ENCODE measurements at regions not wholly inside any gene's neighbourhood (a gene's known extent, or its start where the extent isn't known, plus 50 kb on each side); places are given as distances from the start of the nearest gene placed in this dataset.

DNA sequence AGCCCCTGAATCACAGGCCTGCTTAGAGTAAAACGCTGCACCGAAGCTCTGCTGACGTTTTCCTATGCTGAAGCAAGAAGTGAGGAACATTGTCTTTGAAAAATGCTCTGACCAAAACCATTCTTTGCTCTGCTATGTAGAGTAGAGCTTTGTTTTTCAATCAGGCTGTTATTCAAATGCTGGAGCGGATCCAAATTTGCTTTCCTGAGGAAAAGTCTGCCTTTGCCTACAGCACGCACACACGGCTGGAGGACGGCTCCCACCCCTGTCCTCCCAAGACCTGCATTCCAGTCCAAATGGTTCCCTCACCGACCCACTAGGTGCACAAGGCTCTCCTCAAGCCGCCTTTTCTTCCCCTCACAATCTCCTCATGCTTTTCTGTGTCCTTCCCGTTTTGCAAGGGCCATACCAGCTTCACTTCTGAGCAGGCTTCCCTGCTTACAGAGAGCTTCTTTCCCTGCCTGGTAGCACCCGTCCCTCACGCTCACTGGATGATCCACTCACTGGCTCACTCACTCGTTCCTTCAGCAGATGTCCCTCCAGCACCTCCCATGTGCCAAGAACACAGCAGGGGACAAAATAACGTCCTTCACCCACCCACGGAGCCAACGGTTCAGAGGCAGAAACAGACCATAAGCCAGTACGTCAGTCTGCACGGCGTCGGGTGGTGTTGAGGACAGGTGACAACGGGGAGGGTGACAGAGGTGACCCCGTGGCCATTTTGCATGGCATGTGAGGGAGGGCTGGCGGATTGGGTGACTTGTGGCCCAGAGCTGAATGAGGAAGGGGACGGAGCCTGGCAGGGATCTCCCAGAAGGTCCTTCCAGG, 137.9 kb upstream of the NEDD9 start:
- Histone ChIP-seq H3K27ac (ENCODE audit: low read length) (no peak overlapping the region), H4K20me1 (ENCODE audit: insufficient read depth, low read length) (0 out of 2 replicates have a peak, but pooled peaks cover 6% of the 10 kb centered on the region), H3K9me3 (ENCODE audit: insufficient read depth, low read length, severe bottlenecking) (no peaks in the 10 kb centered on the region), H3K4me1 (ENCODE audit: insufficient read depth, low read length) (no peaks in the 10 kb centered on the region), H3K4me2 (ENCODE audit: insufficient read depth, low read length) (no peak overlapping the region), H3K4me3 (ENCODE audit: low read depth in 1 of 2, low read length in 2 of 2) (no peak overlapping the region), H3K36me3 (ENCODE audit: insufficient read depth, low read length) (peaks cover 2% of the 10 kb centered on the region; the same call in 1 of the 2 replicates), H3K27me3 (ENCODE audit: insufficient read depth, low read length, poor library complexity) (no peaks in the 10 kb centered on the region), H3K9ac (ENCODE audit: low read depth, low read length) (no peak overlapping the region), H3K79me2 (ENCODE audit: insufficient read depth, low read length) (0 out of 2 replicates have a peak, but pooled peaks cover 2% of the 10 kb centered on the region), H2AFZ (ENCODE audit: low read depth, low read length) (no peak overlapping the region)
- ATAC-seq (ENCODE audit: insufficient read depth, low read depth) (no peak), DNase-seq (no peak)
- no peak for TF ChIP-seq EZH2 (IDR thresholded peaks at IDR 0.05; ENCODE audit: borderline replicate concordance, low read depth, low read length, severe bottlenecking)
- TF ChIP-seq, protein P1, sequence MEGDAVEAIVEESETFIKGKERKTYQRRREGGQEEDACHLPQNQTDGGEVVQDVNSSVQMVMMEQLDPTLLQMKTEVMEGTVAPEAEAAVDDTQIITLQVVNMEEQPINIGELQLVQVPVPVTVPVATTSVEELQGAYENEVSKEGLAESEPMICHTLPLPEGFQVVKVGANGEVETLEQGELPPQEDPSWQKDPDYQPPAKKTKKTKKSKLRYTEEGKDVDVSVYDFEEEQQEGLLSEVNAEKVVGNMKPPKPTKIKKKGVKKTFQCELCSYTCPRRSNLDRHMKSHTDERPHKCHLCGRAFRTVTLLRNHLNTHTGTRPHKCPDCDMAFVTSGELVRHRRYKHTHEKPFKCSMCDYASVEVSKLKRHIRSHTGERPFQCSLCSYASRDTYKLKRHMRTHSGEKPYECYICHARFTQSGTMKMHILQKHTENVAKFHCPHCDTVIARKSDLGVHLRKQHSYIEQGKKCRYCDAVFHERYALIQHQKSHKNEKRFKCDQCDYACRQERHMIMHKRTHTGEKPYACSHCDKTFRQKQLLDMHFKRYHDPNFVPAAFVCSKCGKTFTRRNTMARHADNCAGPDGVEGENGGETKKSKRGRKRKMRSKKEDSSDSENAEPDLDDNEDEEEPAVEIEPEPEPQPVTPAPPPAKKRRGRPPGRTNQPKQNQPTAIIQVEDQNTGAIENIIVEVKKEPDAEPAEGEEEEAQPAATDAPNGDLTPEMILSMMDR (IDR thresholded peaks at IDR 0.05; ENCODE audit: borderline replicate concordance, extremely low read depth, low read length, poor library complexity, severe bottlenecking): no peak

DNA sequence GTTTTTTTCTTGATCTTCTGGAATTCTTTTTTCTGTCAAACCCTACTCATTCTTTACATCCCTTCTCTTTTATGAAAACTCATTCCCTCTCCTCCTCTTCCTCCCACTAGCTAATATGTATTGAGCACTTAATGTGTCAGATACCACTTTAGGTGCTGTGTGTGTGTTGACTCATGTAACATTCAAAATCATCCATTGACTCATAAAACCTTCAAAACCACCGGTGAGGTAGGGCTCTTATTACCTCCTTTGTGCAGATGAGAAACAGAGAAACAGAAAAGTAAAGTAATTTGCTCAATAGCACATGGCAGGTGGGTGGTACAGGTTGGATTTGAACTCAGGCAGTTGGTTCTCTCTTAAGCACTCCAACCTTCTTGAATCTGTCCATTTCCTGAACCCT, 136.3 kb upstream of the NEDD9 start:
- Histone ChIP-seq H3K4me1 (ENCODE audit: insufficient read depth, low read length) (no peaks in the 10 kb centered on the region), H3K9ac (ENCODE audit: low read depth, low read length) (no peak overlapping the region), H3K27ac (ENCODE audit: low read length) (no peak overlapping the region), H3K36me3 (ENCODE audit: insufficient read depth, low read length) (no peaks in the 10 kb centered on the region), H2AFZ (ENCODE audit: low read depth, low read length) (no peak overlapping the region), H3K9me3 (ENCODE audit: insufficient read depth, low read length, severe bottlenecking) (no peaks in the 10 kb centered on the region), H3K79me2 (ENCODE audit: insufficient read depth, low read length) (0 out of 2 replicates have a peak, but pooled peaks cover 2% of the 10 kb centered on the region), H4K20me1 (ENCODE audit: insufficient read depth, low read length) (0 out of 2 replicates have a peak, but pooled peaks cover 6% of the 10 kb centered on the region), H3K4me2 (ENCODE audit: insufficient read depth, low read length) (no peak overlapping the region), H3K27me3 (ENCODE audit: insufficient read depth, low read length, poor library complexity) (no peaks in the 10 kb centered on the region), H3K4me3 (ENCODE audit: low read depth in 1 of 2, low read length in 2 of 2) (no peak overlapping the region)
- ATAC-seq (ENCODE audit: insufficient read depth, low read depth) (no peak), DNase-seq (no peak)
- TF ChIP-seq, protein P1 (IDR thresholded peaks at IDR 0.05; ENCODE audit: borderline replicate concordance, extremely low read depth, low read length, poor library complexity, severe bottlenecking): no peak
- no peak for TF ChIP-seq EZH2 (IDR thresholded peaks at IDR 0.05; ENCODE audit: borderline replicate concordance, low read depth, low read length, severe bottlenecking)

DNA sequence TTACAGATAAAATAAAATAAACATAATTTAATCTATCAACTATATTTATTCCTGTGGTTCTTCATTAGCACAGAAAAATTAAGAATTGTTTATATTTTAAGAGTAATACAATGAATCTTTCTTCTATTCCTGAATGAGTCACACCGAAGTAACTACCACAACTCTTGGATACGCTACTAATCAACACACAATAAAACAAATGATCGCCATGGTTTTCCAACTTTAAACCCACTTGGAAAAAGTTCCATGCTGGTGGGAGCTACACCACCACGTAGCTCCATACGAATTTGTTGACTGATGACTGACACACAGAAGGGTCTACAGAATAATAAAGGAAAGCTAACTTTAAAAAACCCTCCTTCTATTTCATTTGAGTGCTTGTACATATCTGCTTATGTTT, 135.8 kb upstream of the NEDD9 start:
- Histone ChIP-seq H2AFZ (ENCODE audit: low read depth, low read length) (no peak overlapping the region), H3K27me3 (ENCODE audit: insufficient read depth, low read length, poor library complexity) (no peaks in the 10 kb centered on the region), H3K9ac (ENCODE audit: low read depth, low read length) (no peak overlapping the region), H3K36me3 (ENCODE audit: insufficient read depth, low read length) (no peaks in the 10 kb centered on the region), H3K79me2 (ENCODE audit: insufficient read depth, low read length) (0 out of 2 replicates have a peak, but pooled peaks cover 2% of the 10 kb centered on the region), H3K9me3 (ENCODE audit: insufficient read depth, low read length, severe bottlenecking) (no peaks in the 10 kb centered on the region), H3K4me2 (ENCODE audit: insufficient read depth, low read length) (no peak overlapping the region), H4K20me1 (ENCODE audit: insufficient read depth, low read length) (0 out of 2 replicates have a peak, but pooled peaks cover 6% of the 10 kb centered on the region), H3K4me3 (ENCODE audit: low read depth in 1 of 2, low read length in 2 of 2) (no peak overlapping the region), H3K4me1 (ENCODE audit: insufficient read depth, low read length) (no peaks in the 10 kb centered on the region), H3K27ac (ENCODE audit: low read length) (no peak overlapping the region)
- DNase-seq: no peak
- TF ChIP-seq, protein P1 (IDR thresholded peaks at IDR 0.05; ENCODE audit: borderline replicate concordance, extremely low read depth, low read length, poor library complexity, severe bottlenecking): no peak
- TF ChIP-seq EZH2 (IDR thresholded peaks at IDR 0.05; ENCODE audit: borderline replicate concordance, low read depth, low read length, severe bottlenecking): no peak
- no peak for ATAC-seq (ENCODE audit: insufficient read depth, low read depth)
